Right cardiac atrium (tissue), 5 donors: ENCODE measurements at regions not wholly inside any gene's neighbourhood (a gene's known extent, or its start where the extent isn't known, plus 50 kb on each side); places are given as distances from the start of the nearest gene placed in this dataset.

ENCODE experiments used
- ATAC-seq, 2 donors: fragments of 200-7000 bp; cut with Tn5 transposase; one replicate each; pipeline versions ENCODE4 v1.8.0 to v1.9.1; 2020; ENCODE audit warnings: moderate library complexity in 2 of 2, mild to moderate bottlenecking in 1 of 2
- DNase-seq, 3 donors: peaks; one replicate each; pipeline ENCODE4 v3.0.0-alpha.2; 2020
- H3K27ac ChIP-seq: one replicate; pipeline ENCODE4 v1.5.1; 2013; ENCODE audit warnings: mild to moderate bottlenecking, low read length, control low read depth, moderate library complexity
- H3K27me3 ChIP-seq: one replicate; pipeline ENCODE4 v1.6.1; 2013; ENCODE audit not compliant: control insufficient read depth, insufficient read depth
- H3K4me1 ChIP-seq: one replicate; pipeline ENCODE4 v1.6.1; 2013; ENCODE audit warnings: low read length; ENCODE audit not compliant: control insufficient read depth, insufficient read depth
- H3K4me3 ChIP-seq: one replicate; pipeline ENCODE4 v1.5.1; 2013; ENCODE audit warnings: low read length, control low read depth
- H3K9me3 ChIP-seq: one replicate; pipeline ENCODE4 v1.6.1; 2013; ENCODE audit warnings: low read length; ENCODE audit not compliant: control insufficient read depth
- WGBS: extraction: QIAGEN DNeasy Blood & Tissue Kit; methylation state at CpG from one replicate; pipeline ENCODE4 v1.1.7; 2013; 5-methylcytosine and 5-hydroxymethylcytosine counted together
- intact Hi-C, 4 donors: fragments of 100-400 bp; cut with DNase I; formaldehyde crosslinking; loops; one replicate each; pipeline versions ENCODE4 v1.11.0 to v1.14.0; 2022 to 2023
- donor health status: healthy with polysubstance abuse.
- donor health status: DM: no; HTN: yes; CAD: no.
- donor health status: DM: no; HTN: no; CAD: no.
- donor health status: DM: no; HTN: yes; CAD: no; lungs with severe emphysema.
- donor health status: DM: yes; HTN: yes; CAD: no.

DNA sequence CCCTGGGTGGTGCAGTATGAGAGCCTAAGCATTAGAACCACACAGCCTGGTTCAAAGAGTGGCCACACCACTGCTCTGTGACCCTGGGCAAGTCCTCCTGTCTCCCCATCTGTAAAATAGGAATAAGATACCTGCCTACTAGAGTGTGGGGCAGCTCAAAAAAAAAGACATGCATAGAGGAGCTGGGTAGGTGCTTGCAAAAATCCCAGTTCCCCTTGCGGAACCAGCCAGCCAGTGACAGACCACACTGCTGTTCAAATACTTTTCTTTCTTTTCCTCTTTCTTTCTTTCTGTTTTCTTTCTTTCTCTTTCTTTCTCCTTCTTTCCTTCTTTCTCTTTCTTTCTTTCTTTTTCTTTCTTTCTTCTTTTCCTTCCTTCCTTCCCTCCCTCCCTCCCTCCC is 63.0 kb upstream of the TRIM2 start:
- intact Hi-C loops, result loop anchor here in 3 of 4 donors (5.0 kb wide), 1 partner anchor 176 kb away; no protein-coding TSS in a partner anchor
- no peak overlapping the region for H3K27ac ChIP-seq
- no peaks in the 10 kb centered on the region for H3K27me3 ChIP-seq
- 93% methylated on average over 1 of the region's 1 CpG for WGBS
- no peaks in the 10 kb centered on the region for H3K9me3 ChIP-seq
- H3K4me3 ChIP-seq, result no peak overlapping the region
- H3K4me1 ChIP-seq, result peaks cover 2% of the 10 kb centered on the region
- ATAC-seq (no peak), DNase-seq (no peak)

DNA sequence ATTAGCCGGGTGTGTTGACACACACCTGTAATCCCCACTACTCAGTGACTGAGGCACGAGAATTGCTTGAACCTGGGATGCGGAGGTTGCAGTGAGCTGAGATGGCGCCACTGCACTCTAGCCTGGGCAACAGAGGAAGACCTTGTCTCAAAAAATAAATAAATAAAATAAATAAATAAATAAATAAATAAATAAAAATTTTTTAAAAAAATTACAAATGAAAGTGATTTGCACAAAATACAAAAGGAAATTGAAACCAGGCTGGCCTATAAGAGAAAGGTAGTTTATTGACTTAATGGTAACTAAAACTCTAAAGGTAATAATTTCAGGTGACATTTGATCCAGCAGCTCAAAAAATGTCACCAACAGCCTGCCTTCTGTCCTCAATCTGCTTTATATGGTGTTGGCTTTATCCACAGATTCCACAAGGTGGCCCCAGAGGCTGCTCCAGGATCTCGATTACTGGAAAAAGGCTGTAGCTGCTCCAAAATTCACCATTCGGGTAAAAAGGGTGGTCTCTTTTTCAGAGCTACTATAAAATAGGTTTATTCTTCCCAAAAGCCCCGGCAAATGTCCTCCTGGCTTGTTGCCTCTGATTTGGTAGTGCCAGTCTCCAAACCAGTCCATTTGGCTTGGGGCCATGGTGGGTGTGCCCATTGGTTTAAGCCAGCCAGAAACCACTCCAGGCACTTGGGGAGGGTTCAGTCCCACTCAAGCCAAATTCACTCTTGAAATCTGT is 61.4 kb upstream of the TRIM2 start:
- no peaks in the 10 kb centered on the region for H3K27me3 ChIP-seq
- DNase-seq, result peak; percentile 78 to 90 (median 85)
- H3K27ac ChIP-seq, result no peak overlapping the region
- WGBS, result 50% methylated on average over 7 of the region's 7 CpGs
- no peaks in the 10 kb centered on the region for H3K9me3 ChIP-seq
- H3K4me3 ChIP-seq, result peak overlapping the region; percentile 30
- peak; percentile 86 for ATAC-seq
- intact Hi-C loops, result loop anchor here (2.0 to 5.0 kb wide), 2 partner anchors 174 to 176 kb away; no protein-coding TSS in a partner anchor
- H3K4me1 ChIP-seq, result peaks cover 2% of the 10 kb centered on the region

DNA sequence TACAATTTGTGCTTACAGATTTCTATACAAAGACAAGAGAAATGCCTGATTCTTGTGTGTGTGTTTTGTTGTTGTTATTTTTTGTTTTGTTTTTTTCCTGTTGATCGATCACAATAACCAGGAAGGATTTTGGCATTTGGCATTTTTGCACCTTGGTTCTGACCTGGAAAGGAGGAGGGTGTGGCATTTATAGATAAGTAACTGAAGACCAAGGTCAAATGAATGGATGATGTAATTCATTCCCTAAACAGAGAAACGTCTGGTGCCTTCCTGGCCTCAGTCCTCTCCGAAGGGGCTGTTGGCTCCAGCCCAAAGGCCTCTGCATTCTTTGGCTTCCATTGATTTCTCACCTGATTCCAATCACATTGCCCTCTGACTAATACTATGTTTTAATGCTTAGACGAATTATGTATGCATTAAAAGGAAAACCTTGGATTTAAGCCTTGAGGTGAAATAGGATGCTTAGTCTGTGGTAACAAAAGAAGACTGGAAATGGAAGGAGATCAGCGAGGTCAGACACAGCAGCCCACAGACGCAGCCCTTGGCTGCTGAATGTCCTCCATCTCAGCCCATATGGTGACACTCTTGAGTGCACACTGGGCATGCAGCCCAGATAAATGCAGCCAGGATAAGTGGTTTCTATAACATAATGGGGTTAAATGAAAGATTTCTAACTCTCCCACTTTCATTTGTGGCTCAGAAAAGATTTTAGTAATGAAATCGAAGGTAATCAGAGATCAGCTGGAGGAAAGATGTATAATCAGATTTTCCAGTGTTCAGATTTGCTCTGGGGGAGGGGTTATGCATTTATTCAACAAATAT is 60.5 kb upstream of the TRIM2 start:
- no peaks in the 10 kb centered on the region for H3K9me3 ChIP-seq
- H3K4me1 ChIP-seq, result peaks cover 2% of the 10 kb centered on the region
- no peaks in the 10 kb centered on the region for H3K27me3 ChIP-seq
- H3K4me3 ChIP-seq, result no peak overlapping the region
- ATAC-seq, result peak in 1 of 2 donors; percentile 50
- no peak overlapping the region for H3K27ac ChIP-seq
- 22% methylated on average over 7 of the region's 7 CpGs for WGBS
- intact Hi-C loops, result loop anchor here (2.0 to 5.0 kb wide), 2 partner anchors 174 to 175 kb away; no protein-coding TSS in a partner anchor
- no peak for DNase-seq

DNA sequence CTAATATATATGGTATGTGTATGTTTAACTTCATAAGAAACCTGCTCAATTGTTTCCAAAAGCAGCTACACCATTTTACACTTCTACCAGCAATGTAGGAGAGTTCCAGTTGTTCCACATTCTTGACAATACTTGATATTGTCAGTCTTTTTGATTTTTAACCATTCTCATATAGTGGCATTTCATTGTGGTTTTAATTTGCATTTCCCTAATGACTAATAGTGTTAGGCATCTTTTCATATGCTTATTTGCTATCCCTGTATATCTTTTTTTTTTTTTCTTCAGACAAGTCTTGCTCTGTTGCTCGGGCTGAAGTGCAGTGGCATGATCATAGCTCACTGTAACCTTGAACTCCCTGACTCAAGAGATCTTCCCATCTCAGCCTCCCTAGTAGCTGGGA is 58.2 kb upstream of the TRIM2 start:
- no peak for ATAC-seq
- Histone ChIP-seq H3K27me3 (no peaks in the 10 kb centered on the region), H3K9me3 (no peaks in the 10 kb centered on the region), H3K4me1 (peaks cover 2% of the 10 kb centered on the region), H3K27ac (no peak overlapping the region), H3K4me3 (no peak overlapping the region)
- intact Hi-C loops, result no loop called here
- DNase-seq, result no peak
- WGBS, result 91% methylated on average over 1 of the region's 1 CpG

- H3K27ac ChIP-seq, result no peak overlapping the region
- no peak for DNase-seq
- ATAC-seq, result no peak
- WGBS, result 91% methylated on average over 4 of the region's 4 CpGs
- H3K9me3 ChIP-seq, result no peaks in the 10 kb centered on the region
- no peaks in the 10 kb centered on the region for H3K27me3 ChIP-seq
- intact Hi-C loops, result no loop called here
- H3K4me3 ChIP-seq, result no peak overlapping the region
- H3K4me1 ChIP-seq, result peaks cover 2% of the 10 kb centered on the region
Measured at GRCh38 chr4:153146961-153147360, 57.3 kb upstream of the TRIM2 start.

GRCh38 chr4:153148791-153149190 is 55.5 kb upstream of the TRIM2 start:
- DNase-seq, result no peak
- intact Hi-C loops, result no loop called here
- no peak overlapping the region for H3K4me3 ChIP-seq
- 42% methylated on average over 3 of the region's 3 CpGs for WGBS
- no peaks in the 10 kb centered on the region for H3K4me1 ChIP-seq
- ATAC-seq, result no peak
- H3K27ac ChIP-seq, result no peak overlapping the region
- no peaks in the 10 kb centered on the region for H3K27me3 ChIP-seq
- H3K9me3 ChIP-seq, result no peaks in the 10 kb centered on the region

DNA sequence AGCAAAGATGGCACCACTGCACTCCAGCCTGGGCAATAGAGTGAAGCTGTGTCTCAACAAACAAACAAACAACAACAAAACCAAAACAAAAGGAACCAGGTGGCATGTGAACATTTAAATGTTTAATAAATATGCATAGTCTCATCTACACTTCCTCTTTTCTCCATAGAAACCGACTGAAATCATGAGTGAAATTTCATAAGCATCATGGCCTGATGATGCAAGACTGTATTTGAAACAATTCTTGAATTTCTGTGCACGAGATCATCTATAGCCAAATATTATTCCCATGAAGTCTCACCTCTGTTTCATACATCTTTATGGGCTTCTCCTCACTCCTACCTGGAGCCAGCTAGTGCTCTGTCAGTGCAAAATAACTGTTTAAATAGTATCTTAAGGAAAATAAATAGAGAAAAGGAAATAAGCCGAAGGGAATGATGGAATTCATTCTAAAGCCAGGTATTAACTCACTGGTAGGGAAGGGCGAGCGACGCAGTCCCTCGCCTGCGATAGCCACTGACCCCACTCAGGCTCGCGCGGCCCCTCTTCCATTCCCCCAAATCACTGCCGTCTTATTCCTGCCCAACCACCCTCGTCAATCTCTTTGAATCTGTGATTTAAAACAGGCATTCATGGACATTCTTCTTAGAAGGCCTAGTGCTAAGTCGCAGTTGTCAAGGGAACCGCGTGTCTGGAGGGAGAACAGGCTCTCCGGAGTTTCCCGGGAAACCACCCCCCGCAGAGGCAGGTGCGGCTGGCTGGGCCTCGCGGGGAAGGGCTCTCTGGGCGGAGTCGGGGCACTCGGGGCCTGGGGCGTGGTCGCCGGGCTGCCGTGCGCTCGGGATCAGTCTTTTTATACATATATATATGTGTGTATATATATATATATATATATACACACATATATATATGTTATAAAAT is 52.4 kb upstream of the TRIM2 start:
- intact Hi-C loops, result loop anchor here in 1 of 4 donors (5.0 kb wide), 1 partner anchor 431 kb away; no protein-coding TSS in a partner anchor
- DNase-seq, result peak in 2 of 3 donors; percentile 57 to 63

DNA sequence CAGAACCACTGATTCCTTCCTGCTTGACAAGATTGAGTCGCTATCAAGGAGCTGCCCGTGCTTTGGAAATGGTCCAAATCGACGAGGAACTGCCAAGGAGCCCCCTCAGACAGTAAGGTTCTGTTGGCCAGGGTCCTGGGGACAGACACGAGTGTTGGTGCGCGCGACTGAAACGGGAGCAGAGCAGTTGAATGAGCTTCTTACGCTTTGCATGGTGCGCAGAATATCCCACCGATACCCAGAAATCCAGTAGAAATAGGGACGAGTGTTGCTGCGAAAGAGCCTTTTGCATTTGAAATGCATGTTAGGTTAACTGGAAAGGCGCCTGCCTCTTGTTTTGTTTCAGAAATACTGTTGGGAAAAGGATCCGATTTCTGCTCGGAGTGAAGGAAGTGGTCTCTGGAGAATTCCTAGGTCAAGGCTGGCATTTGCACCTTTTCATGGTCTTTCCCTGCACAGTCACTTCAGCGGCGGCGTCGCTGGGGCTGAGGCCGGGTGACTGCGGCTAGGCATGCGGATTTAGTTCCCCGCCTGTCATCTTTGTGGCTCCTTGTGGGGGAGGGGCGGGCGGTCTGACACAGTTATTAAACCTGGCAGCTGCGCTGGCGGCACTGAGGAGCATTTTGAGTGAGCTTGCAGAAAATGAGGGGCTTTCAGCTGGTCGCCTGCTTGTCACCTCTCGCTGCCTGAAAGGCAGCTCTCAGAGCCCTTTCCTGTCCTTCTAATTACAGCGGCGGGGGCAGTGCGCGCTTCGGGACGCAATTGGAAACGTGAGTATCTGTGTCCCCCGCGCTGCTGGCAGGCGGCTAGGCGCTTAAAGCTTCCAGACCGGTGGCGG is 51.5 kb upstream of the TRIM2 start:
- no peak overlapping the region for H3K27ac ChIP-seq
- peaks cover 3% of the 10 kb centered on the region for H3K27me3 ChIP-seq
- DNase-seq, result peak; percentile 31 to 80 (median 71)
- ATAC-seq, result peak; percentile 52 to 54
- H3K9me3 ChIP-seq, result no peaks in the 10 kb centered on the region
- 2% methylated on average over 44 of the region's 44 CpGs for WGBS
- peaks cover 3% of the 10 kb centered on the region for H3K4me1 ChIP-seq
- intact Hi-C loops, result loop anchor here in 1 of 4 donors (5.0 kb wide), 1 partner anchor 430 kb away; no protein-coding TSS in a partner anchor
- H3K4me3 ChIP-seq, result peak overlapping the region; percentile 54

More for the DNA sequence above, 52.4 kb upstream of the TRIM2 start:
- Histone ChIP-seq H3K4me1 (peaks cover 3% of the 10 kb centered on the region), H3K9me3 (no peaks in the 10 kb centered on the region), H3K27me3 (peaks cover 3% of the 10 kb centered on the region), H3K4me3 (no peak overlapping the region), H3K27ac (no peak overlapping the region)
- WGBS, result 36% methylated on average over 31 of the region's 31 CpGs
- ATAC-seq, result no peak

DNA sequence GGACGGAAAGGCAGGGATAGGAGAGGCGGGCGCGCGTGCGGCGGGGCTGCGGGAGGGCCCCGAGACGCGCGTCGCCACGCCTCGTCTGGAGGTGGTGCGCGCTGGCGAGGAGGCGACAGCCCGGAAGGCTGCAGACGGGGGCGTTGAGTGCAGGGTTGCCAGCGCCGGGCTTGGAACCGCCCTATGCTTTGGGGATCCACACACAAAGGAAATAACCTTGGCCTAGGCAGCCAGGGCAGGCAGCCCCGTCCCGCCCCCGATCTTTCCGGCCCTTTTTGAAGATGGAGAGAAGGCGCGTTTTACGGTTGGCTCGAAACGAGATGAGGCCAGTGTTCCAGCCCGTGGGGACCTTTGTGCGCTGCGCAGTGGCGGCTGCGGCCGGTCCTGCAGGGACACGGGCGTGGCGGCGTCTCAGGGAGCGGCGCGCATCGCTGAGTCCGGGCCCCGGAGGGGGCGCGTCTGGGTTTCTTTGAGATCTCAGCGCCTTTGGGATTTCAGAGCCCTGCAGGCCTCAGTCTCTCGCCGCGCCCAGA is 50.8 kb upstream of the TRIM2 start:
- H3K4me3 ChIP-seq, result peak overlapping the region; percentile 54
- under 1% methylated on average over 56 of the region's 56 CpGs for WGBS
- intact Hi-C loops, result loop anchor here in 1 of 4 donors (5.0 kb wide), 1 partner anchor 429 kb away; no protein-coding TSS in a partner anchor
- ATAC-seq, result peak; percentile 89 to 90
- H3K9me3 ChIP-seq, result no peaks in the 10 kb centered on the region
- peaks cover 3% of the 10 kb centered on the region for H3K27me3 ChIP-seq
- no peak overlapping the region for H3K27ac ChIP-seq
- peak; percentile 45 to 77 (median 75) for DNase-seq
- H3K4me1 ChIP-seq, result peaks cover 3% of the 10 kb centered on the region
